ENCODE measurements at regions not wholly inside any gene's neighbourhood (a gene's known extent, or its start where the extent isn't known, plus 50 kb on each side); places are given as distances from the start of the nearest gene placed in this dataset.
A peak's percentile ranks its signal among the peaks of the same experiment; 100 is the strongest.

DNA sequence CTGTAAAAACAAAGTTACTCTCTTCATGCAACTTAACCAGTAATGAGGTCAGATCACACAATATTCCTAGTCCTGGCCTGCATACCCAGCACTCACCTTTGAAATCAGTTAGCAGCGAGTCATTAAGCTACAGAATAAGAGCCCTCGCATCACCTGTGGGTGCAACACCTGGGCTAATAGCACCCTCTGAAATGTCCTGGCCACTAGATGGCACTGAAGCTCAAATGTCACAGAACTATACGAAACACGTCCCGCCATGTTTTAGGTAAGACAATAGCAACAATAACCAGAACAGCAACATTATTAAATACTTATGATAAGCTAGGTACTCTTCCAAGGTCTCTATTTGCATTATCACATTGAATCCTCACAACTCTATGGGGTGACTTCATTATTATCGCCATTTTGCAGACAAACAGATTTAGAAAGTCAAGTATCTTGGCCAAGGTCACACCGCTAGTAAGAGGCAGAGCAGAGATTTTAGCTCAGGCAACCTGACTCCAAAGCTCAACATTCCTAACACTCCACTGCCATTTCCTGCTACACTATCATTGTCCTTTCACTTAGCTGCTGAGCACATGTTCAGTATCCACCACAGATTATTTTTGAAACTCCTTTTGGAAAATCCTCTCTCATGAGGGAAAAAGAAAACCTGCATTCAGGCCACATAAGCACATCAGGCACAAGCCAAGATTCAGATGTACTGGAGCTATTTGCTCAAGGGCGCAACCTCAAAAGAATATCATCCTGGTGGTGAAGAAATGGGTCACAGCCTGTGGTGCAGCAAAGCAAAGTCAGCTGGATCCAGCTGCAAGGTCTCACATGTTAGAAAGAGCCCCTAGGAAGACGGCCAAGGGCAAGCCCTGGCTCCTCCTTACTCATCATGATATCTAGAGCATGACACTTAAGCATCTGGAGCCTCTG is 59.5 kb upstream of the KDR start:
- TF ChIP-seq POLR2A (IDR thresholded peaks at IDR 0.05) = no peak
- TF ChIP-seq, protein P1, sequence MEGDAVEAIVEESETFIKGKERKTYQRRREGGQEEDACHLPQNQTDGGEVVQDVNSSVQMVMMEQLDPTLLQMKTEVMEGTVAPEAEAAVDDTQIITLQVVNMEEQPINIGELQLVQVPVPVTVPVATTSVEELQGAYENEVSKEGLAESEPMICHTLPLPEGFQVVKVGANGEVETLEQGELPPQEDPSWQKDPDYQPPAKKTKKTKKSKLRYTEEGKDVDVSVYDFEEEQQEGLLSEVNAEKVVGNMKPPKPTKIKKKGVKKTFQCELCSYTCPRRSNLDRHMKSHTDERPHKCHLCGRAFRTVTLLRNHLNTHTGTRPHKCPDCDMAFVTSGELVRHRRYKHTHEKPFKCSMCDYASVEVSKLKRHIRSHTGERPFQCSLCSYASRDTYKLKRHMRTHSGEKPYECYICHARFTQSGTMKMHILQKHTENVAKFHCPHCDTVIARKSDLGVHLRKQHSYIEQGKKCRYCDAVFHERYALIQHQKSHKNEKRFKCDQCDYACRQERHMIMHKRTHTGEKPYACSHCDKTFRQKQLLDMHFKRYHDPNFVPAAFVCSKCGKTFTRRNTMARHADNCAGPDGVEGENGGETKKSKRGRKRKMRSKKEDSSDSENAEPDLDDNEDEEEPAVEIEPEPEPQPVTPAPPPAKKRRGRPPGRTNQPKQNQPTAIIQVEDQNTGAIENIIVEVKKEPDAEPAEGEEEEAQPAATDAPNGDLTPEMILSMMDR (IDR thresholded peaks at IDR 0.05) = peak in 1 of 3 experiments; percentile 27
